ENCODE measurements at regions not wholly inside any gene's neighbourhood (a gene's known extent, or its start where the extent isn't known, plus 50 kb on each side); places are given as distances from the start of the nearest gene placed in this dataset.
A peak's percentile ranks its signal among the peaks of the same experiment; 100 is the strongest.

DNA sequence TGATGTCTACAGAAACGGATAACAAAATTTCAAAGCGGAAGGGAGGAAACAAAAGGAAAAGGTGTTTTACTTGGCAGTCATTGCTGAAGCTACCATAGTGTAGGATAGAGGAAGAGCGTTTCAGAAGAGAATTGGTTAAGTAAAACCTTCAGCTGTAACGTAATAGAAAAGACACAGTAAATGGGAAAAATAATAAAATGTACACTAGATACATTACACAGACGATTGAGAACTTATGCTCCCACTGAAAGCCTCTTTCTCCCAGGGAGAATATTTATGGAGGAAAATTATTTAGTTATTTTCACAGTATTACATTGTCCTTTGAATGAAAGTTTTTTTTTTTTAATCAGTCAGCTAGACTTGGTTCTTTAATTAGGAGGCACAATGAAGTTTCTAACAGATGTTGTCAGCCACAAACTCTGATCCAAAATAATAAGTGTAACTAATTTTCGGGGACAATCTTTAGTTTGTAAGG, 90.7 kb upstream of the PRDM1 start:
- Histone ChIP-seq H3K27me3 (ENCODE audit: control insufficient read depth in 2 of 2, insufficient read depth in 2 of 2, low read length in 2 of 2) (peaks cover 59 to 71% of the 10 kb centered on the region in 2 experiments), H3K27ac (ENCODE audit: insufficient read depth, low read depth, low read length) (no peak overlapping the region), H3K79me2 (ENCODE audit: control insufficient read depth, insufficient read depth, low read length) (no peaks in the 10 kb centered on the region), H4K20me1 (replicated peaks; ENCODE audit: control insufficient read depth, extremely low read depth, insufficient read depth, low read length) (no peaks in the 10 kb centered on the region), H3K9me1 (replicated peaks; ENCODE audit: control insufficient read depth, extremely low read depth, insufficient read depth, low read length) (no peaks in the 10 kb centered on the region), H3K4me2 (ENCODE audit: insufficient read depth, low read length) (peak overlapping the region; percentile 87), H2AFZ (ENCODE audit: low read depth, low read length) (no peak overlapping the region), H3K9me3 (replicated peaks; ENCODE audit: control insufficient read depth, insufficient read depth, low read length) (no peaks in the 10 kb centered on the region), H3K36me3 (ENCODE audit: control insufficient read depth in 2 of 2, extremely low read depth in 1 of 2, insufficient read depth in 2 of 2, low read length in 2 of 2) (no peaks in the 10 kb centered on the region), H3K4me1 (ENCODE audit: control insufficient read depth, extremely low read depth, insufficient read depth, low read length) (peaks cover 22% of the 10 kb centered on the region), H3K4me3 (replicated peaks in 1 of 3; ENCODE audit: insufficient read depth in 1 of 3, low read depth in 1 of 3, low read length in 3 of 3) (no peak overlapping the region), H3K9ac (replicated peaks; ENCODE audit: extremely low read depth, insufficient read depth, low read length) (no peak overlapping the region)
- ChIA-PET POLR2A (no interaction called here), CTCF (interaction anchor here (1.6 kb wide), 1 partner anchor 564 kb away, joined by 5 read pairs; no protein-coding TSS in a partner anchor)
- TF ChIP-seq GATA2 (IDR thresholded peaks at IDR 0.05; ENCODE audit: insufficient read depth, insufficient read length, low read depth, low read length) = no peak
- no peak for TF ChIP-seq EZH2 (IDR thresholded peaks at IDR 0.05; ENCODE audit: borderline replicate concordance, low read depth, low read length, severe bottlenecking)
- TF ChIP-seq, protein P1, sequence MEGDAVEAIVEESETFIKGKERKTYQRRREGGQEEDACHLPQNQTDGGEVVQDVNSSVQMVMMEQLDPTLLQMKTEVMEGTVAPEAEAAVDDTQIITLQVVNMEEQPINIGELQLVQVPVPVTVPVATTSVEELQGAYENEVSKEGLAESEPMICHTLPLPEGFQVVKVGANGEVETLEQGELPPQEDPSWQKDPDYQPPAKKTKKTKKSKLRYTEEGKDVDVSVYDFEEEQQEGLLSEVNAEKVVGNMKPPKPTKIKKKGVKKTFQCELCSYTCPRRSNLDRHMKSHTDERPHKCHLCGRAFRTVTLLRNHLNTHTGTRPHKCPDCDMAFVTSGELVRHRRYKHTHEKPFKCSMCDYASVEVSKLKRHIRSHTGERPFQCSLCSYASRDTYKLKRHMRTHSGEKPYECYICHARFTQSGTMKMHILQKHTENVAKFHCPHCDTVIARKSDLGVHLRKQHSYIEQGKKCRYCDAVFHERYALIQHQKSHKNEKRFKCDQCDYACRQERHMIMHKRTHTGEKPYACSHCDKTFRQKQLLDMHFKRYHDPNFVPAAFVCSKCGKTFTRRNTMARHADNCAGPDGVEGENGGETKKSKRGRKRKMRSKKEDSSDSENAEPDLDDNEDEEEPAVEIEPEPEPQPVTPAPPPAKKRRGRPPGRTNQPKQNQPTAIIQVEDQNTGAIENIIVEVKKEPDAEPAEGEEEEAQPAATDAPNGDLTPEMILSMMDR (IDR thresholded peaks at IDR 0.05; ENCODE audit: extremely low read depth in 1 of 2, insufficient read depth in 1 of 2, low read depth in 1 of 2, low read length in 2 of 2) = no peak
- dilution Hi-C loops (cut with MboI; ENCODE audit: extremely low pct_ligation_motif_present, low sequenced_read_pairs) = no loop called here
- no TSS peak for BruUV-seq (replicated peaks)
- intact Hi-C loops (cut with micrococcal nuclease) = loop anchor here (10.0 kb wide), 2 partner anchors 199 to 309 kb away; no protein-coding TSS in a partner anchor
- FAIRE-seq (no peak), DNase-seq (ENCODE audit: low read depth, low spot score) (no peak)
